ENCODE measurements at regions not wholly inside any gene's neighbourhood (a gene's known extent, or its start where the extent isn't known, plus 50 kb on each side); places are given as distances from the start of the nearest gene placed in this dataset.

DNA sequence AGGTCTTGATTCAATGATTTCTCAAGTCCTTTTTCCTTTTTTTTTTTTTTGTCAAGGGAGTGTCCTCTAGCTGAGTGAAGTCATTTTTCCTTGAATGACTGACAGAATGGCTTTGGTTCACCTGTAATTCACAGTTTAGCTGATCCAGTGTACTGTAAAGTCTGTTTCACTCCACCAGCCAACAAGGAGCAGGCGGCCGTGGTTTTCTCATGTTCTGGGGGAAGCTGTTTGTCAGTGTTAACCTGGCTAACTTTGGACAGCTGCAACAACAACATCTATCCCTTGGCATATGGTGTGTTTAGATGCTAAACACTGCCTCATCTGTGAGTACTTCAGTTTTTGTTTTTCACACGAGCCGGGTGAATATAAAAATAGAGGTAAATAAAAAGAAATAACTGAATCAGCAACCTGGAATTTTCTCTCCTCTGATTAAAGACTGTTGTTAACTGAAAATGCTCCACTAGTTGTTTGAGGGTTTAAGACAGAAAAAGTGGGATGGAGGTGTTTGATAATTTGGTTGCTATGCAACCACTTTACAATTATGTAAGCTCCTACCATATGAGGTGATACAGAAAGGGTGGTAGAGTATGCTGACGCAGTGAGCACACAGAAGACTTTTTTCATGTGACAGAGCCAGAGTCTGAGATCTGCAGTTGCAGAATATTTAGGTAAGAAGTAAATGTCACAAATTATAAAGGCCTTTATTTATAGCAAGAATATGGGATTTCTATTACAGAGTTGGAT, 50.3 kb upstream of the SLC2A13 start:
- Mint-ChIP-seq H3K27me3 (ENCODE audit: insufficient read depth, low read depth, poor library complexity) (no peaks in the 10 kb centered on the region), H3K4me3 (no peak overlapping the region), H3K4me1 (peaks cover 11% of the 10 kb centered on the region), H3K9me3 (peaks cover 20% of the 10 kb centered on the region), H3K36me3 (ENCODE audit: low read depth) (peaks cover 11% of the 10 kb centered on the region; the same call in 2 of the 3 replicates), H3K27ac (no peak overlapping the region)
- no peak overlapping the region for H3K4me2 ChIP-seq
- no peaks in the 10 kb centered on the region for H3K4me1 ChIP-seq (ENCODE audit: insufficient read depth)
- no peaks in the 10 kb centered on the region for H4K20me1 ChIP-seq (replicated peaks; ENCODE audit: insufficient read depth)
- TF ChIP-seq EZH2 (IDR thresholded peaks at IDR 0.05; ENCODE audit: low read depth, unreplicated experiment) (no peak), CREB1 (CRISPR knock-in tag; IDR thresholded peaks at IDR 0.05; ENCODE audit: low read depth) (no peak), JUNB (IDR thresholded peaks at IDR 0.05; ENCODE audit: unreplicated experiment) (no peak), ZNF114 (CRISPR knock-in tag; IDR thresholded peaks at IDR 0.05) (no peak)
- TF ChIP-seq, protein P1, sequence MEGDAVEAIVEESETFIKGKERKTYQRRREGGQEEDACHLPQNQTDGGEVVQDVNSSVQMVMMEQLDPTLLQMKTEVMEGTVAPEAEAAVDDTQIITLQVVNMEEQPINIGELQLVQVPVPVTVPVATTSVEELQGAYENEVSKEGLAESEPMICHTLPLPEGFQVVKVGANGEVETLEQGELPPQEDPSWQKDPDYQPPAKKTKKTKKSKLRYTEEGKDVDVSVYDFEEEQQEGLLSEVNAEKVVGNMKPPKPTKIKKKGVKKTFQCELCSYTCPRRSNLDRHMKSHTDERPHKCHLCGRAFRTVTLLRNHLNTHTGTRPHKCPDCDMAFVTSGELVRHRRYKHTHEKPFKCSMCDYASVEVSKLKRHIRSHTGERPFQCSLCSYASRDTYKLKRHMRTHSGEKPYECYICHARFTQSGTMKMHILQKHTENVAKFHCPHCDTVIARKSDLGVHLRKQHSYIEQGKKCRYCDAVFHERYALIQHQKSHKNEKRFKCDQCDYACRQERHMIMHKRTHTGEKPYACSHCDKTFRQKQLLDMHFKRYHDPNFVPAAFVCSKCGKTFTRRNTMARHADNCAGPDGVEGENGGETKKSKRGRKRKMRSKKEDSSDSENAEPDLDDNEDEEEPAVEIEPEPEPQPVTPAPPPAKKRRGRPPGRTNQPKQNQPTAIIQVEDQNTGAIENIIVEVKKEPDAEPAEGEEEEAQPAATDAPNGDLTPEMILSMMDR (conservative IDR thresholded peaks at IDR 0.05; ENCODE audit: low read depth in 2 of 2) = no peak
- TF ChIP-seq, protein P2, sequence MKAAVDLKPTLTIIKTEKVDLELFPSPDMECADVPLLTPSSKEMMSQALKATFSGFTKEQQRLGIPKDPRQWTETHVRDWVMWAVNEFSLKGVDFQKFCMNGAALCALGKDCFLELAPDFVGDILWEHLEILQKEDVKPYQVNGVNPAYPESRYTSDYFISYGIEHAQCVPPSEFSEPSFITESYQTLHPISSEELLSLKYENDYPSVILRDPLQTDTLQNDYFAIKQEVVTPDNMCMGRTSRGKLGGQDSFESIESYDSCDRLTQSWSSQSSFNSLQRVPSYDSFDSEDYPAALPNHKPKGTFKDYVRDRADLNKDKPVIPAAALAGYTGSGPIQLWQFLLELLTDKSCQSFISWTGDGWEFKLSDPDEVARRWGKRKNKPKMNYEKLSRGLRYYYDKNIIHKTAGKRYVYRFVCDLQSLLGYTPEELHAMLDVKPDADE (IDR thresholded peaks at IDR 0.05) = no peak
- TF ChIP-seq, protein P3, sequence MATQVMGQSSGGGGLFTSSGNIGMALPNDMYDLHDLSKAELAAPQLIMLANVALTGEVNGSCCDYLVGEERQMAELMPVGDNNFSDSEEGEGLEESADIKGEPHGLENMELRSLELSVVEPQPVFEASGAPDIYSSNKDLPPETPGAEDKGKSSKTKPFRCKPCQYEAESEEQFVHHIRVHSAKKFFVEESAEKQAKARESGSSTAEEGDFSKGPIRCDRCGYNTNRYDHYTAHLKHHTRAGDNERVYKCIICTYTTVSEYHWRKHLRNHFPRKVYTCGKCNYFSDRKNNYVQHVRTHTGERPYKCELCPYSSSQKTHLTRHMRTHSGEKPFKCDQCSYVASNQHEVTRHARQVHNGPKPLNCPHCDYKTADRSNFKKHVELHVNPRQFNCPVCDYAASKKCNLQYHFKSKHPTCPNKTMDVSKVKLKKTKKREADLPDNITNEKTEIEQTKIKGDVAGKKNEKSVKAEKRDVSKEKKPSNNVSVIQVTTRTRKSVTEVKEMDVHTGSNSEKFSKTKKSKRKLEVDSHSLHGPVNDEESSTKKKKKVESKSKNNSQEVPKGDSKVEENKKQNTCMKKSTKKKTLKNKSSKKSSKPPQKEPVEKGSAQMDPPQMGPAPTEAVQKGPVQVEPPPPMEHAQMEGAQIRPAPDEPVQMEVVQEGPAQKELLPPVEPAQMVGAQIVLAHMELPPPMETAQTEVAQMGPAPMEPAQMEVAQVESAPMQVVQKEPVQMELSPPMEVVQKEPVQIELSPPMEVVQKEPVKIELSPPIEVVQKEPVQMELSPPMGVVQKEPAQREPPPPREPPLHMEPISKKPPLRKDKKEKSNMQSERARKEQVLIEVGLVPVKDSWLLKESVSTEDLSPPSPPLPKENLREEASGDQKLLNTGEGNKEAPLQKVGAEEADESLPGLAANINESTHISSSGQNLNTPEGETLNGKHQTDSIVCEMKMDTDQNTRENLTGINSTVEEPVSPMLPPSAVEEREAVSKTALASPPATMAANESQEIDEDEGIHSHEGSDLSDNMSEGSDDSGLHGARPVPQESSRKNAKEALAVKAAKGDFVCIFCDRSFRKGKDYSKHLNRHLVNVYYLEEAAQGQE (IDR thresholded peaks at IDR 0.05; ENCODE audit: unreplicated experiment) = no peak
- no peaks in the 10 kb centered on the region for H3K9me2 ChIP-seq (ENCODE audit: insufficient read depth)
- no peak overlapping the region for H3K27ac ChIP-seq (ENCODE audit: low read depth)
- no peaks in the 10 kb centered on the region for H3K27me3 ChIP-seq (ENCODE audit: insufficient read depth)
- ATAC-seq (no peak), DNase-seq (ENCODE audit: low spot score) (no peak)
- H3F3A ChIP-seq (replicated peaks; ENCODE audit: low read depth) = no peaks in the 10 kb centered on the region
- no peak overlapping the region; the same call in 1 of the 2 replicates for H2AFZ ChIP-seq
- no peaks in the 10 kb centered on the region for H3K79me2 ChIP-seq (replicated peaks; ENCODE audit: insufficient read depth)
- H3K4me3 ChIP-seq = no peak overlapping the region
- no peaks in the 10 kb centered on the region for H3K36me3 ChIP-seq (ENCODE audit: insufficient read depth)
